Cardiac muscle cell (in vitro differentiated cells and primary cell): ENCODE measurements at regions not wholly inside any gene's neighbourhood (a gene's known extent, or its start where the extent isn't known, plus 50 kb on each side); places are given as distances from the start of the nearest gene placed in this dataset.

ENCODE experiments used
- DNase-seq, 2 donors: peaks; one replicate each; pipeline versions ENCODE4 v3.0.0 to v3.0.0-alpha.2; 2010 to 2017; ENCODE audit warnings: low read depth in 1 of 2, low spot score in 1 of 2
- H3K27ac ChIP-seq: fragments of 200-600 bp; sonication (generic); 2 replicates; pipeline ENCODE4 v1.5.1; 2016
- H3K27me3 ChIP-seq: fragments of 200-600 bp; sonication (generic); 2 replicates; pipeline ENCODE4 v1.6.0; 2016; ENCODE audit warnings: control low read depth
- H3K36me3 ChIP-seq: fragments of 200-600 bp; sonication (generic); 2 replicates; pipeline ENCODE4 v1.5.1; 2016; ENCODE audit warnings: control low read depth
- H3K4me1 ChIP-seq: fragments of 200-600 bp; sonication (generic); 2 replicates; pipeline ENCODE4 v1.8.1; 2017; ENCODE audit warnings: low read depth, mild to moderate bottlenecking, mixed run types
- H3K4me3 ChIP-seq: fragments of 200-600 bp; sonication (generic); 2 replicates; pipeline ENCODE4 v1.5.1; 2016; ENCODE audit warnings: mild to moderate bottlenecking
- H3K9me3 ChIP-seq: fragments of 200-600 bp; sonication (generic); 2 replicates; pipeline ENCODE4 v1.5.1; 2017; ENCODE audit warnings: low read depth, mild to moderate bottlenecking, control low read depth
- TF ChIP-seq, protein P1 (sequence below): IDR thresholded peaks from 2 replicates; pipeline ENCODE4 v1.5.1; 2012; ENCODE audit warnings: low read depth, mild to moderate bottlenecking, low read length

DNA sequence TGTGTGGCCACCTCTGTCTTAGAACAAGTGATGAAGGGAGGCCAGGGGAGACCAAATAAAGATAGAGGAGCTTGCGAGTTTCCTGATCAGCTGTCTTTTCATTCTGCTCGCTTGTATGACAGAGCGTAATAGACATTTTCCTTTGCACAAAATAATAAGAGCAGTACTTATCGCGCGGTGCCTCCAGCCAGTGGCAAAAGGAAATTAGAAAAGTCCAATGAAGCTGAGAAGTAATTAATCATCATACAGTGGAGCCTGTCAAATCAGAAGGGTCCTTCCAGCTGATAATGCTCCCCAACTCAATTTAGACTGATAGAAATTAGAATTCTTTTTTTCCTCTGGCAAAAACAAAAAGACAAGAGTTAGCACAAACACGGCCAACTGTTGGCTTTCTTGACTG lies 307.0 kb upstream of the IRX5 start:
- Histone ChIP-seq H3K9me3 (no peaks in the 10 kb centered on the region), H3K4me1 (peaks cover 11% of the 10 kb centered on the region), H3K36me3 (no peaks in the 10 kb centered on the region), H3K27me3 (no peaks in the 10 kb centered on the region), H3K4me3 (no peak overlapping the region), H3K27ac (no peak overlapping the region)
- TF ChIP-seq, protein P1, sequence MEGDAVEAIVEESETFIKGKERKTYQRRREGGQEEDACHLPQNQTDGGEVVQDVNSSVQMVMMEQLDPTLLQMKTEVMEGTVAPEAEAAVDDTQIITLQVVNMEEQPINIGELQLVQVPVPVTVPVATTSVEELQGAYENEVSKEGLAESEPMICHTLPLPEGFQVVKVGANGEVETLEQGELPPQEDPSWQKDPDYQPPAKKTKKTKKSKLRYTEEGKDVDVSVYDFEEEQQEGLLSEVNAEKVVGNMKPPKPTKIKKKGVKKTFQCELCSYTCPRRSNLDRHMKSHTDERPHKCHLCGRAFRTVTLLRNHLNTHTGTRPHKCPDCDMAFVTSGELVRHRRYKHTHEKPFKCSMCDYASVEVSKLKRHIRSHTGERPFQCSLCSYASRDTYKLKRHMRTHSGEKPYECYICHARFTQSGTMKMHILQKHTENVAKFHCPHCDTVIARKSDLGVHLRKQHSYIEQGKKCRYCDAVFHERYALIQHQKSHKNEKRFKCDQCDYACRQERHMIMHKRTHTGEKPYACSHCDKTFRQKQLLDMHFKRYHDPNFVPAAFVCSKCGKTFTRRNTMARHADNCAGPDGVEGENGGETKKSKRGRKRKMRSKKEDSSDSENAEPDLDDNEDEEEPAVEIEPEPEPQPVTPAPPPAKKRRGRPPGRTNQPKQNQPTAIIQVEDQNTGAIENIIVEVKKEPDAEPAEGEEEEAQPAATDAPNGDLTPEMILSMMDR, result no peak
- DNase-seq, result peak in 1 of 2 donors; percentile 11

DNA sequence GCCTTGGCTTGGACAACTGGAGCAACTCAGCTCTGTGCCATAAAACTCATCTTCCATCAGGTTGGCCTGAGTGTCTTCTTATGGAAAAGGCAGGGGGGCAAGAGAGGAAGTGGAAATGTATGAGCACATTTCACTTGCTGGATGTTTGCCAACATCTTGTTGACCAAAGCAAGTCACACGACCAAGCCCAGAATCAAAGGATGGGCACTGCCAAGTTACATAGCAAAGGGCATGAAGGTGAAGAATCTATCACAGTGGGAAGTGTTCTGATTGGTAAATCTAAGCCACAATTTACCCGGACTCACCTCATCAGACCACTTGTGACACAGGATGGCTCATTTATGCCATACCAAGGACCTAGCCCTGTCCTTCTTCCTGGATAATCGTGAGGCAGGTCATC lies 310.5 kb upstream of the IRX5 start:
- TF ChIP-seq, protein P1, result no peak

DNA sequence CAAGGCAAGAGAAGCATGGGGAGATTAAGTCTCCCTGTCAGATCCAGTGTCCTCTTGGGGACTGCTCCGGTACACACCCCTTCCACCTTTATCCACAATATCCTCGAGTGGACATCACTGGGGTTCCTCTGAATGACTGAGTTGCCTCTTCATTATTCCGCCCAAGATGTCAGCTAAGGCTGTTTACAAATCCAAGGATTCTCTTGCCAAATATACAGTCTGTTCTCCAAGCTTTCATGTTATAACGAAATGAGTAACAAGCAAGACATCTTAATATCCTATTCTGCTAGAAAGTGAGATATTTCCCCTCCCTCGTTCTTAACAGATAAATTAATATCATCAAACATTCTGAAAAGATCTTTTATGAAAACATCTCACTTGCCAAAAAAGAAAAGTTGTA lies 314.1 kb upstream of the IRX5 start:
- Histone ChIP-seq H3K4me3 (no peak overlapping the region), H3K36me3 (no peaks in the 10 kb centered on the region), H3K9me3 (no peaks in the 10 kb centered on the region), H3K27me3 (no peaks in the 10 kb centered on the region), H3K27ac (no peak overlapping the region), H3K4me1 (no peaks in the 10 kb centered on the region)
- TF ChIP-seq, protein P1, result no peak
- DNase-seq, result no peak

More for the DNA sequence above, 310.5 kb upstream of the IRX5 start:
- Histone ChIP-seq H3K27ac (no peak overlapping the region), H3K4me1 (peaks cover 7% of the 10 kb centered on the region), H3K36me3 (no peaks in the 10 kb centered on the region), H3K9me3 (no peaks in the 10 kb centered on the region), H3K27me3 (no peaks in the 10 kb centered on the region), H3K4me3 (no peak overlapping the region)
- DNase-seq, result no peak

DNA sequence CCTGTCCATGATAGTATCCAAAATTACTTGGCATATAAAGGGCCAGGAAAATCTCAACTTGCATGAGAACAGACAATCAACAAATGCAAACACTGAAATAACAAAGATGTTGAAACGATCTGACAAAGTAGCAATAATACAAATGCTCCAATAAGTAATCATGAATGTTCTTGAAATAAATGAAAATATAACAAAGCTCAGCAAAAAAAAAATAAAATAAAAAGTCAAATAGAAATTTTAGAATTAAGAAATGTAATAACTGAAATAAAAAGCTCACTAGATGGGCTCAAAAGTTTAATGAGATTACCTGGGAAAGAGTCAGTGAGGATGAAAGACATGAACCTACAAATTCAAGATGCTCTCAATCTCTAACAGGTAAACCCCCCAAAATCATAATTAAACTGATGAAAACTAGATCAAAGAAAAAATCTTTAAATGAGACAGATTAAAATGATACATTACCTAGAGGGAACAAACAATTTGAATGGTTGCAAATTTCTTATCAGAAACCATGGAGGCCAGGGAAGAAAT lies 319.0 kb upstream of the IRX3 start:
- Histone ChIP-seq H3K27me3 (no peaks in the 10 kb centered on the region), H3K4me3 (no peak overlapping the region), H3K9me3 (no peaks in the 10 kb centered on the region), H3K27ac (no peak overlapping the region), H3K4me1 (no peaks in the 10 kb centered on the region), H3K36me3 (no peaks in the 10 kb centered on the region)
- DNase-seq, result no peak
- TF ChIP-seq, protein P1, result no peak

DNA sequence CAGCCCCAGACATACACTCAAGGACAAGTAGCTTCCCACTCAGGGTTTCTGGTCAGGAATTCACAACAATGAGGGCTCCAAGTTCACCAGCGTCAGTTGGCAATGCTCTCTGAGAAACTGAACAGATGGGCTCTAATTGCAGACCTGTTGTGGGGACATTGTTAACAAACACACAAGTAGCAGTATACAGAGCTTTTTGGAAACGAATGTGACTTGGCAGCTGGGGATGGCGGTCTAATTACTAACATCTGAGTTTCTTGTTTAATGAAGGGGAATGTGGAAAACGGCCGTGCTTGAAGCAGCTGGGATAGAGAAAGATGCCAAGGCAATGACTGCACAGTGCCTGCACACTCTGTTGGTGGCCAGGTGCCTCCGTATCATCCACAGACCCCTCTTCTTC lies 316.1 kb upstream of the IRX3 start:
- H3K9me3 ChIP-seq, result no peaks in the 10 kb centered on the region
- TF ChIP-seq, protein P1, result no peak
- no peaks in the 10 kb centered on the region for H3K36me3 ChIP-seq
- no peaks in the 10 kb centered on the region for H3K27me3 ChIP-seq
- DNase-seq, result no peak
- no peak overlapping the region for H3K4me3 ChIP-seq
- H3K27ac ChIP-seq, result no peak overlapping the region
- no peaks in the 10 kb centered on the region for H3K4me1 ChIP-seq

DNA sequence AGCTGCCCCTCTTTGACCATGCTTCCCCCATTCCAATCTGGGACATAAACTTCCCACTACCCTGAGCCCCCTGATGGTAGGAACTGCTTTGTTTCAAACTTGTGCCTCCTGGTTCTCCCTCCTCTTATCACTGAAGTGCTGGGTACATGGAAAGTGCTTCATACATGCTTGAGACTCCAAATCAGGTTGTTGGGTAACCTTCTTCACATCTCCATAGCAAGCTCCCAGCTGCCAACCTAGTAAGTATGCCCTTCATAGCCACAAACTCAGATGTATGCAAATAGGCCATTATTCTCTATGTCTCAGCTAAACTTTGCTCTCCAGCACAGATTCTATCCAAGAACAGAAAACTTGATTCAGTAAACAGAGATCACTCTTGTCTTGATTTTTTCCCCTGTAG lies 310.6 kb upstream of the IRX3 start:
- no peaks in the 10 kb centered on the region for H3K9me3 ChIP-seq
- TF ChIP-seq, protein P1, result no peak
- no peak for DNase-seq
- H3K36me3 ChIP-seq, result no peaks in the 10 kb centered on the region
- H3K27ac ChIP-seq, result no peak overlapping the region
- H3K4me1 ChIP-seq, result peaks cover 3% of the 10 kb centered on the region
- H3K27me3 ChIP-seq, result no peaks in the 10 kb centered on the region
- no peak overlapping the region for H3K4me3 ChIP-seq
